ENCODE measurements at regions not wholly inside any gene's neighbourhood (a gene's known extent, or its start where the extent isn't known, plus 50 kb on each side); places are given as distances from the start of the nearest gene placed in this dataset.
"Not testable (repeated sequence)": the region's sequence is repeated elsewhere in the genome, so short reads cannot be mapped to it uniquely, and the experiment has no call there.

- not testable (repeated sequence) for H3K27me3 ChIP-seq (ENCODE audit: control insufficient read depth, insufficient read depth, low read length, poor library complexity, severe bottlenecking); H3K9ac ChIP-seq (ENCODE audit: extremely low read depth, low read length, poor library complexity, severe bottlenecking); H3K4me3 ChIP-seq (ENCODE audit: low read length); H3K4me1 ChIP-seq (ENCODE audit: control insufficient read depth, insufficient read depth, low read length); H3K9me3 ChIP-seq (ENCODE audit: control insufficient read depth, low read length); H3K27ac ChIP-seq (ENCODE audit: low read depth, low read length); H3K36me3 Mint-ChIP-seq (ENCODE audit: low read depth); H3K4me3 Mint-ChIP-seq; H3K4me1 Mint-ChIP-seq; H3K27ac Mint-ChIP-seq; H3K36me3 ChIP-seq (ENCODE audit: control insufficient read depth, insufficient read depth, low read length); H3K27me3 Mint-ChIP-seq (ENCODE audit: insufficient read depth); DNase-seq
- peaks cover 18% of the 10 kb centered on the region for H3K9me3 Mint-ChIP-seq
- WGBS, 2 experiments (ENCODE audit: insufficient coverage in 1 of 2, insufficient read length in 1 of 2), result 91 to 94% methylated on average over 5 of the region's 5 CpGs
These were observed 51.5 kb upstream of the LANCL2 start for GRCh38 chr7:55313671-55314070.

GRCh38 chr7:55314967-55315366 is 50.2 kb upstream of the LANCL2 start:
- H3K4me3 ChIP-seq (ENCODE audit: low read length), result no peak overlapping the region
- Mint-ChIP-seq H3K4me1 (no peaks in the 10 kb centered on the region), H3K36me3 (ENCODE audit: low read depth) (peaks cover 8% of the 10 kb centered on the region), H3K4me3 (no peak overlapping the region), H3K27ac (no peak overlapping the region), H3K9me3 (peaks cover 18% of the 10 kb centered on the region), H3K27me3 (ENCODE audit: insufficient read depth) (no peaks in the 10 kb centered on the region)
- H3K9me3 ChIP-seq (ENCODE audit: control insufficient read depth, low read length), result no peaks in the 10 kb centered on the region
- TF ChIP-seq CTCF (conservative IDR thresholded peaks at IDR 0.05), result no peak
- 88 to 94% methylated on average over 3 to 8 of the region's 8 CpGs for WGBS, 2 experiments (ENCODE audit: insufficient coverage in 1 of 2, insufficient read length in 1 of 2)
- H3K9ac ChIP-seq (ENCODE audit: extremely low read depth, low read length, poor library complexity, severe bottlenecking), result no peak overlapping the region
- H3K36me3 ChIP-seq (ENCODE audit: control insufficient read depth, insufficient read depth, low read length), result no peaks in the 10 kb centered on the region
- no peaks in the 10 kb centered on the region for H3K4me1 ChIP-seq (ENCODE audit: control insufficient read depth, insufficient read depth, low read length)
- no peak overlapping the region for H3K27ac ChIP-seq (ENCODE audit: low read depth, low read length)
- H3K27me3 ChIP-seq (ENCODE audit: control insufficient read depth, insufficient read depth, low read length, poor library complexity, severe bottlenecking), result no peaks in the 10 kb centered on the region
- DNase-seq, result no peak
